ENCODE measurements at regions not wholly inside any gene's neighbourhood (a gene's known extent, or its start where the extent isn't known, plus 50 kb on each side); places are given as distances from the start of the nearest gene placed in this dataset.

GRCh38 chr22:48954781-48955311 lies 872.8 kb downstream of the BRD1 start:
- no peak for DNase-seq (ENCODE audit: low spot score)

- DNase-seq (ENCODE audit: low spot score) = no peak
Observed at GRCh38 chr22:48953830-48954229, 873.8 kb downstream of the BRD1 start.

- DNase-seq (ENCODE audit: low spot score) = no peak
Observed at GRCh38 chr22:48953103-48953720, 874.5 kb downstream of the BRD1 start.

- DNase-seq (ENCODE audit: low spot score) = no peak
Observed at GRCh38 chr22:48952256-48953102, 875.2 kb downstream of the BRD1 start.

GRCh38 chr22:48951836-48952235 lies 875.8 kb downstream of the BRD1 start:
- no peak for DNase-seq (ENCODE audit: low spot score)

GRCh38 chr22:48950151-48950915 lies 877.3 kb downstream of the BRD1 start:
- no peak for DNase-seq (ENCODE audit: low spot score)

- DNase-seq (ENCODE audit: low spot score) = no peak
Observed at GRCh38 chr22:48949375-48950149, 878.1 kb downstream of the BRD1 start.

GRCh38 chr22:48948575-48949170 lies 879.0 kb downstream of the BRD1 start:
- DNase-seq (ENCODE audit: low spot score) = no peak

GRCh38 chr22:48947636-48948035 lies 880.0 kb downstream of the BRD1 start:
- DNase-seq (ENCODE audit: low spot score) = no peak

- no peak for DNase-seq (ENCODE audit: low spot score)
Observed at GRCh38 chr22:48945621-48946458, 881.8 kb downstream of the BRD1 start.

- no peak for DNase-seq (ENCODE audit: low spot score)
Observed at GRCh38 chr22:48944751-48945620, 882.7 kb downstream of the BRD1 start.

GRCh38 chr22:48944433-48944750 lies 883.3 kb downstream of the BRD1 start:
- DNase-seq (ENCODE audit: low spot score) = no peak

- no peak for DNase-seq (ENCODE audit: low spot score)
Observed at GRCh38 chr22:48943567-48944432, 883.9 kb downstream of the BRD1 start.

GRCh38 chr22:48942698-48943566 lies 884.7 kb downstream of the BRD1 start:
- no peak for DNase-seq (ENCODE audit: low spot score)

GRCh38 chr22:48941903-48942575 lies 885.6 kb downstream of the BRD1 start:
- DNase-seq (ENCODE audit: low spot score) = no peak

- no peak for DNase-seq (ENCODE audit: low spot score)
Observed at GRCh38 chr22:48941033-48941902, 886.4 kb downstream of the BRD1 start.
